ENCODE measurements at regions not wholly inside any gene's neighbourhood (a gene's known extent, or its start where the extent isn't known, plus 50 kb on each side); places are given as distances from the start of the nearest gene placed in this dataset.

- 52% methylated on average over 9 of the region's 10 CpGs for WGBS (ENCODE audit: low lambda C conversion rate)
- CTCF ChIA-PET: no interaction called here
Observed at GRCh38 chr12:9389796-9390195, 181.6 kb upstream of the PZP start.

GRCh38 chr12:9388379-9388778 lies 180.2 kb upstream of the PZP start:
- H4K20me1 ChIP-seq (ENCODE audit: insufficient read depth): no peaks in the 10 kb centered on the region
- no peaks in the 10 kb centered on the region for H3K79me2 ChIP-seq (ENCODE audit: insufficient read depth)
- no peaks in the 10 kb centered on the region; the same call in 1 of the 2 replicates for H3K27me3 ChIP-seq (ENCODE audit: insufficient read depth)
- no peaks in the 10 kb centered on the region for H3K9me2 ChIP-seq
- no peaks in the 10 kb centered on the region for H3K36me3 ChIP-seq (replicated peaks in 1 of 2; ENCODE audit: control insufficient read depth in 1 of 2, insufficient read depth in 2 of 2, low read length in 1 of 2)
- no peak overlapping the region for H3K9ac ChIP-seq
- ChIA-PET CTCF (no interaction called here), POLR2A (no interaction called here)
- no peaks in the 10 kb centered on the region for H3K4me1 ChIP-seq (ENCODE audit: control insufficient read depth in 1 of 2, insufficient read depth in 2 of 2, low read depth in 1 of 2, low read length in 1 of 2)
- WGBS (ENCODE audit: low lambda C conversion rate): 50% methylated on average over 8 of the region's 8 CpGs
- no peak overlapping the region for H3K27ac ChIP-seq (ENCODE audit: low read depth in 2 of 2, low read length in 1 of 2)
- no peaks in the 10 kb centered on the region for H3F3A ChIP-seq (replicated peaks; ENCODE audit: insufficient read depth)
- no peaks in the 10 kb centered on the region for H3K9me3 ChIP-seq
- H3K4me2 ChIP-seq: no peak overlapping the region
- no peak overlapping the region for H3K4me3 ChIP-seq (ENCODE audit: low read depth in 2 of 2, low read length in 1 of 2)
- no peak for TF ChIP-seq FOXM1 (IDR thresholded peaks at IDR 0.05; ENCODE audit: low read depth)
- no peak for TF ChIP-seq MXI1 (IDR thresholded peaks at IDR 0.05; ENCODE audit: low read depth, low read length)
- TF ChIP-seq USF1 (IDR thresholded peaks at IDR 0.05; ENCODE audit: borderline replicate concordance, low read depth): no peak
- no peak for TF ChIP-seq NFIC (IDR thresholded peaks at IDR 0.05; ENCODE audit: borderline replicate concordance)
- no peak for TF ChIP-seq RCOR1 (IDR thresholded peaks at IDR 0.05; ENCODE audit: low read length)
- TF ChIP-seq MEF2A (IDR thresholded peaks at IDR 0.05; ENCODE audit: borderline replicate concordance, low read depth): no peak
- TF ChIP-seq PBX3 (IDR thresholded peaks at IDR 0.05): no peak
- TF ChIP-seq MAX (IDR thresholded peaks at IDR 0.05; ENCODE audit: low read depth): no peak
- TF ChIP-seq ZBTB33 (IDR thresholded peaks at IDR 0.05; ENCODE audit: borderline replicate concordance, low read depth): no peak
- TF ChIP-seq USF2 (IDR thresholded peaks at IDR 0.05; ENCODE audit: borderline replicate concordance, low read depth, low read length): no peak
- no peak for TF ChIP-seq JUND (IDR thresholded peaks at IDR 0.05)
- no peak for TF ChIP-seq FOXJ3 (CRISPR knock-in tag; IDR thresholded peaks at IDR 0.05)
- no peak for TF ChIP-seq FOSL2 (IDR thresholded peaks at IDR 0.05; ENCODE audit: borderline replicate concordance, low read depth)
- TF ChIP-seq RAD21 (IDR thresholded peaks at IDR 0.05; ENCODE audit: low read length): no peak
- no peak for TF ChIP-seq EZH2phosphoT487 (IDR thresholded peaks at IDR 0.05; ENCODE audit: borderline replicate concordance, low read depth)
- TF ChIP-seq GABPA (IDR thresholded peaks at IDR 0.05; ENCODE audit: low read depth): no peak
- no peak overlapping the region for H2AFZ ChIP-seq (ENCODE audit: low read depth)
- no peak for DNase-seq

More at GRCh38 chr12:9389796-9390195, 181.6 kb upstream of the PZP start:
- Histone ChIP-seq H3K27ac (ENCODE audit: low read depth in 2 of 2, low read length in 1 of 2) (no peak overlapping the region), H3K9ac (no peak overlapping the region), H3K36me3 (replicated peaks in 1 of 2; ENCODE audit: control insufficient read depth in 1 of 2, insufficient read depth in 2 of 2, low read length in 1 of 2) (no peaks in the 10 kb centered on the region), H3K9me3 (no peaks in the 10 kb centered on the region), H3K4me2 (no peak overlapping the region), H3K4me3 (ENCODE audit: low read depth in 2 of 2, low read length in 1 of 2) (no peak overlapping the region), H3K27me3 (ENCODE audit: insufficient read depth) (no peaks in the 10 kb centered on the region; the same call in 1 of the 2 replicates), H3K9me2 (no peaks in the 10 kb centered on the region), H3K4me1 (ENCODE audit: control insufficient read depth in 1 of 2, insufficient read depth in 2 of 2, low read depth in 1 of 2, low read length in 1 of 2) (no peaks in the 10 kb centered on the region), H3K79me2 (ENCODE audit: insufficient read depth) (no peaks in the 10 kb centered on the region), H3F3A (replicated peaks; ENCODE audit: insufficient read depth) (no peaks in the 10 kb centered on the region), H4K20me1 (ENCODE audit: insufficient read depth) (no peaks in the 10 kb centered on the region), H2AFZ (ENCODE audit: low read depth) (no peak overlapping the region)
- DNase-seq: no peak
- TF ChIP-seq MAX (IDR thresholded peaks at IDR 0.05; ENCODE audit: low read depth) (no peak), FOSL2 (IDR thresholded peaks at IDR 0.05; ENCODE audit: borderline replicate concordance, low read depth) (no peak), RAD21 (IDR thresholded peaks at IDR 0.05; ENCODE audit: low read length) (no peak), MXI1 (IDR thresholded peaks at IDR 0.05; ENCODE audit: low read depth, low read length) (no peak), EZH2phosphoT487 (IDR thresholded peaks at IDR 0.05; ENCODE audit: borderline replicate concordance, low read depth) (no peak), CHD2 (IDR thresholded peaks at IDR 0.05; ENCODE audit: low read length, partially characterized antibody) (no peak), GATA2 (CRISPR knock-in tag; IDR thresholded peaks at IDR 0.05) (no peak), ELF1 (IDR thresholded peaks at IDR 0.05) (no peak), RCOR1 (IDR thresholded peaks at IDR 0.05; ENCODE audit: low read length) (no peak), TCF12 (IDR thresholded peaks at IDR 0.05) (no peak), SMC3 (IDR thresholded peaks at IDR 0.05; ENCODE audit: low read depth, low read length) (no peak), POLR2AphosphoS5 (IDR thresholded peaks at IDR 0.05; ENCODE audit: low read depth, low read length) (no peak), RFX5 (IDR thresholded peaks at IDR 0.05; ENCODE audit: low read length) (no peak), GABPA (IDR thresholded peaks at IDR 0.05; ENCODE audit: low read depth) (no peak), YY1 (IDR thresholded peaks at IDR 0.05; ENCODE audit: low read depth) (no peak), JUND (IDR thresholded peaks at IDR 0.05) (no peak), NRF1 (IDR thresholded peaks at IDR 0.05; ENCODE audit: low read depth, low read length) (no peak)
- POLR2A ChIA-PET: no interaction called here
